ENCODE measurements at regions not wholly inside any gene's neighbourhood (a gene's known extent, or its start where the extent isn't known, plus 50 kb on each side); places are given as distances from the start of the nearest gene placed in this dataset.

- TF ChIP-seq POU6F1 (CRISPR knock-in tag; IDR thresholded peaks at IDR 0.05; ENCODE audit: borderline replicate concordance, low read depth) (no peak), RARB (CRISPR knock-in tag; IDR thresholded peaks at IDR 0.05) (no peak), ZNF70 (CRISPR knock-in tag; IDR thresholded peaks at IDR 0.05) (no peak), SNAI2 (CRISPR knock-in tag; IDR thresholded peaks at IDR 0.05) (no peak), PATZ1 (CRISPR knock-in tag; IDR thresholded peaks at IDR 0.05; ENCODE audit: borderline replicate concordance) (no peak)
These were observed 107.1 kb downstream of the DACT1 start for GRCh38 chr14:58744801-58745394.
